ENCODE measurements at regions not wholly inside any gene's neighbourhood (a gene's known extent, or its start where the extent isn't known, plus 50 kb on each side); places are given as distances from the start of the nearest gene placed in this dataset.

- Histone ChIP-seq H3K4me1 (ENCODE audit: low read length) (no peaks in the 10 kb centered on the region), H3K4me2 (ENCODE audit: low read depth, low read length) (no peak overlapping the region)
Measured at GRCh38 chr4:66160606-66161005, 490.3 kb upstream of the EPHA5 start.

DNA sequence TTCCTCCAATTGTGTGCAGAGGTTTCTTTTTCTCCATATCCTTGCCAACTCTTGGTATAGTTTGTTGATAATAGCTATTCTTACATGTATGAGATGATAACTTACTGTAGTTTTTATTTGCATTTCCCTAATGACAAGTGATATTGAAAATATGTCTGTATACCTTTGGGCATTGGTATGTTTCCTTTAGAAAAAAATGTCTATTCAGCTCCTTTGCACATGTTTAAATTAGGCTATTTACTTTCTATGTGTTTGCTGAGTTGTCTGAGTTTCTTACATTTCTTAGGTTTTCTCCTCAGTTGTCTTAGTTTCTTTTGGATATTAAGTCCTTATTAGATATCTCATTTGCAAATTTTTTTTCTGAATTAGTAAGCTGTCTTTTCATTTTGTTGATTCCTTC lies 487.3 kb upstream of the EPHA5 start:
- Histone ChIP-seq H3K27ac (ENCODE audit: low read length) (no peak overlapping the region), H3K79me2 (ENCODE audit: low read length) (no peaks in the 10 kb centered on the region), H3K9me3 (replicated peaks; ENCODE audit: insufficient read depth, low read length) (no peaks in the 10 kb centered on the region), H2AFZ (ENCODE audit: low read length) (no peak overlapping the region), H3K27me3 (replicated peaks; ENCODE audit: insufficient read depth, low read length) (no peaks in the 10 kb centered on the region), H3F3A (ENCODE audit: insufficient read depth, low read length) (no peaks in the 10 kb centered on the region), H3K4me2 (ENCODE audit: low read depth, low read length) (no peak overlapping the region), H3K9ac (ENCODE audit: low read length) (no peak overlapping the region), H3K36me3 (replicated peaks; ENCODE audit: insufficient read depth, low read length) (no peaks in the 10 kb centered on the region), H3K4me3 (ENCODE audit: low read length) (no peak overlapping the region), H3K9me2 (replicated peaks; ENCODE audit: insufficient read depth, low read length) (no peaks in the 10 kb centered on the region), H3K4me1 (ENCODE audit: low read length) (no peaks in the 10 kb centered on the region), H4K20me1 (ENCODE audit: insufficient read depth, low read length) (no peaks in the 10 kb centered on the region)
- TF ChIP-seq, protein P1, sequence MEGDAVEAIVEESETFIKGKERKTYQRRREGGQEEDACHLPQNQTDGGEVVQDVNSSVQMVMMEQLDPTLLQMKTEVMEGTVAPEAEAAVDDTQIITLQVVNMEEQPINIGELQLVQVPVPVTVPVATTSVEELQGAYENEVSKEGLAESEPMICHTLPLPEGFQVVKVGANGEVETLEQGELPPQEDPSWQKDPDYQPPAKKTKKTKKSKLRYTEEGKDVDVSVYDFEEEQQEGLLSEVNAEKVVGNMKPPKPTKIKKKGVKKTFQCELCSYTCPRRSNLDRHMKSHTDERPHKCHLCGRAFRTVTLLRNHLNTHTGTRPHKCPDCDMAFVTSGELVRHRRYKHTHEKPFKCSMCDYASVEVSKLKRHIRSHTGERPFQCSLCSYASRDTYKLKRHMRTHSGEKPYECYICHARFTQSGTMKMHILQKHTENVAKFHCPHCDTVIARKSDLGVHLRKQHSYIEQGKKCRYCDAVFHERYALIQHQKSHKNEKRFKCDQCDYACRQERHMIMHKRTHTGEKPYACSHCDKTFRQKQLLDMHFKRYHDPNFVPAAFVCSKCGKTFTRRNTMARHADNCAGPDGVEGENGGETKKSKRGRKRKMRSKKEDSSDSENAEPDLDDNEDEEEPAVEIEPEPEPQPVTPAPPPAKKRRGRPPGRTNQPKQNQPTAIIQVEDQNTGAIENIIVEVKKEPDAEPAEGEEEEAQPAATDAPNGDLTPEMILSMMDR (IDR thresholded peaks at IDR 0.05; ENCODE audit: low read length): no peak
- no peak for TF ChIP-seq EZH2phosphoT487 (IDR thresholded peaks at IDR 0.05; ENCODE audit: low read length)
- no peak for TF ChIP-seq EZH2 (optimal IDR thresholded peaks at IDR 0.05; ENCODE audit: low read depth, low read length)
- no peak for DNase-seq

More at GRCh38 chr4:66160606-66161005, 490.3 kb upstream of the EPHA5 start:
- Histone ChIP-seq H3K9me2 (replicated peaks; ENCODE audit: insufficient read depth, low read length) (no peaks in the 10 kb centered on the region), H3K9ac (ENCODE audit: low read length) (no peak overlapping the region), H3K27me3 (replicated peaks; ENCODE audit: insufficient read depth, low read length) (no peaks in the 10 kb centered on the region), H3K79me2 (ENCODE audit: low read length) (no peaks in the 10 kb centered on the region), H3K4me3 (ENCODE audit: low read length) (no peak overlapping the region), H3K27ac (ENCODE audit: low read length) (no peak overlapping the region), H4K20me1 (ENCODE audit: insufficient read depth, low read length) (no peaks in the 10 kb centered on the region), H3F3A (ENCODE audit: insufficient read depth, low read length) (no peaks in the 10 kb centered on the region), H2AFZ (ENCODE audit: low read length) (no peak overlapping the region), H3K36me3 (replicated peaks; ENCODE audit: insufficient read depth, low read length) (no peaks in the 10 kb centered on the region), H3K9me3 (replicated peaks; ENCODE audit: insufficient read depth, low read length) (no peaks in the 10 kb centered on the region)
- DNase-seq: no peak
- TF ChIP-seq EZH2 (optimal IDR thresholded peaks at IDR 0.05; ENCODE audit: low read depth, low read length): no peak
- TF ChIP-seq, protein P1 (IDR thresholded peaks at IDR 0.05; ENCODE audit: low read length): no peak
- no peak for TF ChIP-seq EZH2phosphoT487 (IDR thresholded peaks at IDR 0.05; ENCODE audit: low read length)

DNA sequence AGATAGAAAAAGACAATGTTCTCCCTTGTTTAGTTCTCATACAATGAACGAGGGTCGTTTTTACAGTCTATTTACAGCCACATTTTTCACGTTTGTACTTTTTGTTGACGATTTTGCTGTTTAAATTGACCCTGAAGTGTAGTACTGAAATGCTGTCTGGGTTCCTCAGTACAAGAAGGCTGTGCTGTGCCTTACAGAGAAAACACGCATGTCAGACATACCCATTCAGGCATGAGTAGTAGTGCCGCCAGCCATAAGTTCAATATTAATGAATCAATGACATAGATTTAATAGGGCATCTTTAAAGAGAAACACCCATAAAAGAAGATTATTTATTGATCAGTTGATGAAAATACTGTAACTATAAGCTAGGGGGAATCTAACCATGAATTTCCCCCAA lies 459.8 kb upstream of the EPHA5 start:
- Histone ChIP-seq H3K4me1 (ENCODE audit: low read length) (no peaks in the 10 kb centered on the region), H3K4me3 (ENCODE audit: low read length) (no peak overlapping the region), H3K79me2 (ENCODE audit: low read length) (no peaks in the 10 kb centered on the region), H3K9ac (ENCODE audit: low read length) (no peak overlapping the region), H4K20me1 (ENCODE audit: insufficient read depth, low read length) (no peaks in the 10 kb centered on the region), H3K36me3 (replicated peaks; ENCODE audit: insufficient read depth, low read length) (no peaks in the 10 kb centered on the region), H3K27me3 (replicated peaks; ENCODE audit: insufficient read depth, low read length) (no peaks in the 10 kb centered on the region), H2AFZ (ENCODE audit: low read length) (no peak overlapping the region), H3K9me2 (replicated peaks; ENCODE audit: insufficient read depth, low read length) (no peaks in the 10 kb centered on the region), H3F3A (ENCODE audit: insufficient read depth, low read length) (no peaks in the 10 kb centered on the region), H3K9me3 (replicated peaks; ENCODE audit: insufficient read depth, low read length) (no peaks in the 10 kb centered on the region), H3K4me2 (ENCODE audit: low read depth, low read length) (no peak overlapping the region), H3K27ac (ENCODE audit: low read length) (no peak overlapping the region)
- TF ChIP-seq EZH2 (optimal IDR thresholded peaks at IDR 0.05; ENCODE audit: low read depth, low read length): no peak
- no peak for TF ChIP-seq EZH2phosphoT487 (IDR thresholded peaks at IDR 0.05; ENCODE audit: low read length)
- TF ChIP-seq, protein P1 (IDR thresholded peaks at IDR 0.05; ENCODE audit: low read length): no peak
- no peak for DNase-seq

Data from MM.1S (cell line).